ENCODE measurements at regions not wholly inside any gene's neighbourhood (a gene's known extent, or its start where the extent isn't known, plus 50 kb on each side); places are given as distances from the start of the nearest gene placed in this dataset.
"Not testable (repeated sequence)": the region's sequence is repeated elsewhere in the genome, so short reads cannot be mapped to it uniquely, and the experiment has no call there.

DNA sequence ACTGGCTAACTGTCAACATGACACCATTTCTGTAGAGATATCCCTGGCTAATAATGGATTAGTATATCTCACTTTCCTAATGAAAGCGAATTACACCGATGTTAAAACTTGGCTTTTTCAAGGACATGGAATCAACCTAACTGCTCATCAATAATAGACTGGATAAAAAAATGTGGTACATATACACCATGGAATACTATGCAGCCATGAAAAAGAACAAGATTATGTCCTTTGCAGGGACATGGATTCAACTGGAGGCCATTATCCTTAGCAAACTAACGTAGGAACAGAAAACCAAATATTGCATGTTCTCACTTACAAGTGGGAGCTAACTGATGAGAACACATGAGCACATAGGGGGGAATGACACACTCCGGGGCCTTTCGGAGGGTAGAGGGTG, 62.6 kb downstream of the ZIC1 start:
- DNase-seq (ENCODE audit: low read depth) = no peak

DNA sequence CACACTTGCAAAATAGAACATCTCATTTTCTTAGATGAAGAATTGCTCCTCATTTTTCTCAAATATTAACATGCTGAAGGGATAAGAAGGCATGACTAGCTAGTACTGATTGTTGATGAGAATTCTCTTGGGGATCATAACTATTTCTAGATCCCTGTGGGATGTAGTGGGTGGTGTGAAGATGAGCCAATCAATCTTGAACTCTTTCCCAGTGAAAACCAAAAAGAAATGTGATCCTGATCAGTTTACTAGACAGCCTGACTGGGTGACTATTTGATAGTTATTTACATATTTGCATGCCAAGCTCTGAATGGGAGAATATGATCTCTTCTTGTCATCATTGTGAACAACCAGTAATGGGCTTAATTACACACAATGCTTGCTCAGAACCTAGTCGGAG, 63.7 kb downstream of the ZIC1 start:
- no peak for DNase-seq (ENCODE audit: low read depth)

DNA sequence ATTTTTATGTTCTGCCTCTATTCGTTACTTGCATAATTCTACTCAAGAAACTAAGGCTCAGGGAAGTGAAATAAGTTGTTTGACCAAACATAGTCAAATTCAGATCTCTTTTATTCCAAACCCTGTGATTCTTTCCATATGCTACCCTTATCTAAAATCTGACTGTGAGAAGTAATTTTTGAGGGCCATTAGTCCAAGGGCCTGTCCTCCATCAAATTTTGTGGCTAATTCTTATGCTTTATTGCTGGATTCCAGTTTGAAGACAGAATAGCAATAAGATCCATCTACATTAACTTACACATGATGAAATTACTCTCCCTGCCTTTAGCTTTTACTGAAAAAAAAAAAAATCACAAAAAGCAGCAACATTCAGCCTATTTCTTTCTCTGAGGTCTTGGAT, 74.0 kb downstream of the ZIC1 start:
- no peak for DNase-seq (ENCODE audit: low read depth)

DNA sequence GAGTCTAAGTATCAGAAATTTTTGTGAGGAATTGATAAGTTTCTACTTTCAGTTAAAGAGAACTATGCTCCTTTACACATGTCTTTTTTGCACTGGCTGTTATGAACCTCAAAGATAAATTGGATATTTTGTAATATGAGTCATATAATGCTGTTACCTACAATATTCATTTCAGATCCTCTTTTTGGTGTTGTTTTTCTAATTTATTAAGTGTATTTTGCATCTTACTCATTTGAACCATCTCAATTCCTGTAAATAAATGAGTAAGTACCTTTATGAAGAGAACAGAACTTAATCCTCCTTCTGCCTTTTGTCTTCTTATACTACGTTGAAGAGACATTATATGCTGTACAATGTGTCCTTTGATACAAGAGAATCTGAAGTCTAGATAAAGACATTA, 74.4 kb downstream of the ZIC1 start:
- DNase-seq (ENCODE audit: low read depth) = no peak

DNA sequence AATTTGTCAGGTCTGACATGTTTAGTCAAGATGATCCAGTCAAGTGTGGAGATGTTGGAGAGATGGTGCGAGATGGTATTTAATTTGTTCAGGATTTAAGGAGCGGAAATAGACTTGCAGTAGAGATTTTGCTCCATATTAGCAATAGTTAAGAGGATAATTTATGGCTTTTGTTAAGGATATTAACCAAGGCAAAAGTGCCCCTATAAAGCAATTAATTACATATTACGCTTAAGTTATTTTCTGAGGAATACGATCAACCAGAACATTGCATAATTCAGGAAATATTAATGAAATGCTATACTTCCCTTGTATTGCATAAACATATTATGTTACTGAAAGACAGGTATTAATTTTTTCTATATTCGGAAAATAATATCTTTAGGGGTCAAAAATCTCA, 83.9 kb downstream of the ZIC1 start:
- no peak for DNase-seq (ENCODE audit: low read depth)

DNA sequence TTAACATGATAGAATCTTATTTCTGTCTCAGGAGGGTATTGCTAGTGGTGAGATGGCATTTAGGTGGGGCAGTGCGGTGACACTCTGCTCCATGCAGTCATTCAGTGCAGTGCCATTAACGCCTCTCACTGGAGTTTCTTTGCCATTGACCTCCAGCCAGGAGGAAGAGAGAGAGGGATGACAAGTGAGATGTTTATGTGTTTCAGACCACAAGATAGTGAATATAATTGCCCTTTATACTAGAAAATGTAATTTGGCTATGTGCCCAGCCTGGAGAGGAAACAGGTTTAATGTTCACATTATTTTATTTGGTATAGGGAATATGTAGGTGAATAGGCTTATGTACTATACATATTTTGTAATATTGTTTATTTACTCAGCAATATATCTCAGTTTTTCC, 84.5 kb downstream of the ZIC1 start:
- peak; percentile 1 for DNase-seq (ENCODE audit: low read depth)

DNA sequence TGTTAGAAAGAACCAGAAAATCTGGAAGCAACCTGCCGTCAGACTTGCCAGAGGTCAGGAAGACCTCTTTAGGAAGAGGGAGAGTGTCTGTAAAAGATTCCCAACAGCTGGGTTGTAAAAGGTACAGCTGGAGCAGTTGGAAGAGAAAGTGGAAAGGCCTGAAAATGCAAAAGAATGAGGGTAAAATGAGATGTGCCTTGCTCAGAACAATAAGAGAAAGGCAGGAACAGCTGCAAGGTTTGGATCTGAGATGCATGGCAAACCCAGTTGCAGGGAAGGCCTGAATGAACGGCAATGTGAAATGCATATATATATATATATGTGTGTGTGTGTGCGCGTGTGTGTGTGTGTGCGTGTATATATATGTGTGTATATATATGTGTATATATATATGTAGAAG, 88.1 kb downstream of the ZIC1 start:
- no peak for DNase-seq (ENCODE audit: low read depth)

DNA sequence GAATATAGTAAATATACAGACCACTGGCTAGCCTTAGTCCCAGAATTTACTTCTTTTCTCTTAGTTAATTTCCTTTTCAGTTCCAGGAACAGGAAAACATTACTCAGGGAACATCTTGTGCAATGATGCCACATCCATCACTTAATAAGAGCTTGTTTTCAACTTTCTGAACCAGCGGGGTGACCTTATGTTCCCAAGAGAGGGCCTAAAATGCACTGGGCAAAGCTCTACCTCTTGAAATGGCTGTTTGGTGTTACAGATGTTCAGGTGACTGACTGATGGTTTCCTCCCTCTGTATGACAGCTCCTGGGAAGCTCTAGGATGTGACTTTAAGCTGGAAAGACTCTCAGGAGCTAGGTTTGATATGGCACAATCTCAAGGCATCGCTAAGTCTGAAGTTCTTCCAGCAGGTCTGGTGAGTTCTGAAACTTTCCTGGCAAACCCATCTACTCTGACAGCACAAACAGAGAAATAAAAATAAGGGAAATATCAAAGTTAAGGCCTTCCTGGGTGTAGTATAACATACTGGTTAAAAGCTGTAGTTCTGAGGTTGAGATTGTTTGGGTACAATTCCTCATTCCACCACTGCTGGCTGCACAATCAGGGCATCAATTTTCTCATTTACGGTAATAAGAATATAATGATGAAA, 98.6 kb downstream of the ZIC1 start:
- DNase-seq (ENCODE audit: low read depth) = peak; percentile 43

DNA sequence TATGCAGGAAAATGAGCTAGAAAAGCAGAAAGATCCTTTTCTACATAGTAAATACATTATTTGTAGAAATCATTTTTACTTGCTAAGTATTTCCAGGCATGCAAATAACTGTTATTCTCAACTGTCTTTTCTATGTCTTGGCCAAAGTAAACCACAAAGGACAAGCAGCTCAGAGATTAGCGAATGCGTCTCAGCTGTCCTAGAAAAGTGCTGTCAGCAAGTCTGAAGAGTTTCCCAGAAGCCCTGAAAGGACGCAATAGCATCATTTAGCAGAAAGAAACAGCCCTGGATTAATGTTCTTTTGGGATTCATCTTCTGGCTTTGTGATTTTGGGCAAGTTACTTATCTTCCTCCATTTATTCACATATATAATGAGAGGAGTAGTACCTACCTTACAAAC, 100.3 kb downstream of the ZIC1 start:
- no peak for DNase-seq (ENCODE audit: low read depth)

DNA sequence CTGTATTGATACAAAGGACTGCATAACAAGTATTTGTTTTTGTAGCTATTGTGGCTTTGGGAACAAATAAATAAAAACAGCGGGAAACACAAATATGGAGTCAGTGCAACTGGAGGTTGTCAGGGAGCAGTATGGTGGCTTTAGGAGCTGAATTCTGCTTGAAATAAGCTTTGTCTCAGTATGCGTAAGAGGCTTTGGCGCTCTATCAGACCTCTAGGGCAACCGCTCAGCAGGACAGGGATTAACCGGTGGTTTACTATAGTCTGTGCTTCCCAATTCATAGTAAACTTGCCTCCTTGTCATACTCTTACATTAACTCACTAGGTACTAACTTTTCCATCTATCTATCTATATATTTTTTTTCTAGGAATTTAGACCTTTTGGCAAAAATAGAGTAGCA, 104.6 kb downstream of the ZIC1 start:
- DNase-seq (ENCODE audit: low read depth) = no peak

DNA sequence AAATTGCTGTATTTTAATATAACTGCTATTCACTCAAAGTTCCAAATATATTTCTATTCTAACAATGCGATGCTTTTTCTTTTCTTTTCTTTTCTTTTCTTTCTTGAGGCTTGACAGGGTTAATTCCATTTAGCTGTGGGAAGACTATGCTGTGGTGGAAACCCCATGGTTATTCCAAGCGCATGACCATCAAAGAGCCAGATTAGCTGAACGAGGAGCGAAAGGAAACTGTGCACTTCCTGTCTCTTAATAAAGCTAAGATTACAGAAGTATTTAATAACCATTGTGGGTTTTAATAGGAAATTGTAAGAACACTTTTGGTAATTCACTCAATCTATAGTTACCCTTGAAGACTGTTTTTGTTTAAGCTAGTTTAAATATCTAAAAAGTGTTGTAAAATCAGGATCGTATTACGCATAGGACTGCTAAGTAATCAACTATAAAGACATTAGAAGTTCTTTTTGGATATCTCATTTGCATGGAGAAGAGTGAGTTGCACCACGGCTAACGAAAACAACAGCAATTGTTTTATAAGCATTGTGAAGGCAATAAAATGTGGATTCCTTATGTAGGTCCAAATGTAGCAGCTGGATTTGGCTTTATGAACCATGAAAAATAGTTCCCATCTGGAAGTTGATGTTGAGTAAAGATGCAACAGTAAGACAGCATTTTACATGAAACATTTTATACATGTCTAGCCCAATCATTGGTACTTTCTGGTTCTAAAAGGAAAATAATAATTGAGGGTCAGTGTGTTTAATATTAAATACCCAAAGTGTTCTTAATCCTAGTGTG, 105.4 kb downstream of the ZIC1 start:
- no peak for DNase-seq (ENCODE audit: low read depth)

DNA sequence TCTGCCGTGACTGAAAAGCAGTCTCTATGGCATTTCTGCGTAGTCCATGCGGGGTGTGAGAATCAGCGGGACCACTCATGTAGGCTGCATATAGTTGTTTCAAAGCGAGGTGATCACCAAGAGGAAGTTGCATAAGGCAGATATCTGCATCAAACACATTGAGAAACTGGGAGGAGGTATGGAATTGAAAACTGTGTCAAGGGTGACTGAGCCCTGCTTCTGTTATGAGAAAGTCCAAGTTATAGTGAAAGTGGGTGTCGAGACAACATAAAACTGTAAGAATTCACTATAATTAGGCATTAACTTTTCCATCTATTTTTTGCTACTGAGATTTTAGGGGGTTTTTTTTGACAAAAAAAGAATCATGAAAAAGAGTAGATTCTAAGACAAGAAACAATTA, 109.3 kb downstream of the ZIC1 start:
- no peak for DNase-seq (ENCODE audit: low read depth)

DNA sequence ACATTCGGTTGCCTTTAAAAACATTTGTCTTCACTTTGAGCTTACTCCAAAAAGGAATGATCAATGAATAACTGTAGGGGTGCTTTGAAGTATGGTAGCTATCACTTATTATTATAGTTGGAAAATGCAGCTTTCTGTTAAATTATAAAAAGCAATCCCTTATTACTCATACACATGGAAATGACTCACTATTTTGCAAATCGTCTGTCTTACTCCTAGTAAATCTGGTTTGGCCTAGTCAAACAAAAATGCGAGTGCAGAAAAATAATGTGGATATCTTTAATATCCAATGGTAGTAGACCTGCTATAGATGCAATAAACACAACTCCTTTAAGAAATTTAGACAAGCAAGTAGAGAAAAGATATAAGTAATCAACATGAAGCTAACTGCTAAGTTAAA, 112.5 kb downstream of the ZIC1 start:
- peak; percentile 57 for DNase-seq (ENCODE audit: low read depth)

DNA sequence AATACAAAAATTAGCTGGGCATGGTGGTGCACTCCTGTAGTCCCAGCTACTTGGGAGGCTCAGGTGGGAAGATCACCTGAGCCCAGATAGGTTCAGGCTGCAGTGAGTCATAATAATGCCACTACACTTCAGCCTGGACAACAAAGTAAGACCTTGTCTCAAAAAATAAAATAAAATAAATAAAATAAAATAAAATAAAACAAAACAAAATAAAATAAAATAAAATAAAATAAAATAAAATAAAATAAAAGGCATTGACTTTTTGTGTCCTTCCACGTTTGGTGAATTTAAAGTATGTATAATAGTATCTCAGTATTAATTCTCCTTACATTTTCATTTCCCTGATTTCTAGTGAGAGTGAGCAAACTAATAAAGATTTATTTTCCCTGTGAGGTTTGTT, 113.6 kb downstream of the ZIC1 start:
- DNase-seq (ENCODE audit: low read depth) = not testable (repeated sequence)

DNA sequence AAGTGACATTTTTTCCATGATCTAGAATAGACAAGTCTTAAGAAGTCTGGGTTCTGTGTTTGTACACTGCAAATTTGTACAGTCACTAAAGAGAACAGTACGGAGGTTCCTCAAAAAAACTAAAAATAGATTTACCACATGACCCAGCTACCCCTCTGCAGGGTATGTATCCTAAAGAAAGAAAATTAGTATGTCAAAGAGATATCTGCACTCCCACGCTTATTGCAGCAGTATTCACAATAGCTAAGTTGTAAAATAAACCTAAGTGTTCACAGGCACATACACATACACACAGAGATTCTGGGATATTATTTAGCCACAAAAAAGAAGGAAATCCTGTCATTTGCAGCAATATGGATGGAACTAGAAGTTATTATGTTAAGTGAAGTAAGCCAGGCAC, 120.4 kb downstream of the ZIC1 start:
- no peak for DNase-seq (ENCODE audit: low read depth)

DNA sequence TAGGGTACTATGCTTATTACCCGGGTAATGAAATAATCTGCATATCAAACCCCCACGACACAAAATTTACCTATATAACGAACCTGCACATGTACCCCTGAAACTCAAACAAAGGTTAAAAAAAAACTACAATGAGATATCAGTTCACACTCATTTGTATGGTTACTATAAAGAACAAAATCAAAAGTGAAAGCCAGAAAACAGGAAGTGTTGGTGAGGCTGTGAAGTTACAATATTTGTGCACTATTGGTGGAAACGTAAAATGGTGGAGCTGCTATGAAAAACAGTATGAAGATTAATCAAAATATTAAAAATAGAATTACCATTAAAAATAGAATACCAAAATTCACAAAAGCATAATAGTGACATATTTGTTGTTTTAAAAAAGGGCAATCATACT, 128.9 kb downstream of the ZIC1 start:
- no peak for DNase-seq (ENCODE audit: low read depth)

DNA sequence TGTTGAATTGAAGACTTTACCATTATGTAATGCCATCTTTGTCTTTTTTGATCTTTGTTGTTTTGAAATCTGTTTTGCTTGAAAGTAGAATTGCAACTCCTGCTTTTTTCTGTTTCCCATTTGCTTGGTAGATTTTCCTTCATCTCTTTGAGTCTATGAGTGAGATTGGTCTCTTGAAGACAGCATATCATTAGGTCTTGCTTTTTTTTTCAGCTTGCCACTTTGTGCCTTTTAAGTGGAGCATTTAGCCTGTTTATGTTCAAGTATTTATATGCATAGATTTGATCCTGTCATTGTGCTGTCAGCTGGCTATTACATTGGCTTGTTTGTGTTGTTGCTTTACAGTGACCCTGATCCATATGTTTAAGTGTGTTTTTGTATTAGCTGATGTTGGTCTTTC, 131.8 kb downstream of the ZIC1 start:
- DNase-seq (ENCODE audit: low read depth) = no peak

DNA sequence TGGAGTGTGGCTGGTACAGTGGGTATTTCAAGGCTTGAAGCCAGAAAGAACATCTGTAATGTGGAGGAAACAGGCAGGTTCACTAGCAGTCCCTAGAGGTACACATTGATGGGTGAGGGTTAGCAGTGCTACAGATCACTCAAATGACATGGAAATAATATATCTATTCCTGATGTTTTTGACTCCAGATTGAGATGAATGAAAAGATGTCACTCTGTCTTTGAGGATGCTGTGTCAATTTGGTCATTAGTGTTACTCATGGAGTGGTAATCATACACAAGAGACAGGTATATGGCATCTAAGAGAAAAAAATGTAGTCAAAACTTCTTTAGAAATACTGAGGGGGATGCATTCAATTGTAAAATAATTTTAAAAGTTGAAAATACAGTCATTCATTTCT, 135.1 kb downstream of the ZIC1 start:
- DNase-seq (ENCODE audit: low read depth) = no peak

DNA sequence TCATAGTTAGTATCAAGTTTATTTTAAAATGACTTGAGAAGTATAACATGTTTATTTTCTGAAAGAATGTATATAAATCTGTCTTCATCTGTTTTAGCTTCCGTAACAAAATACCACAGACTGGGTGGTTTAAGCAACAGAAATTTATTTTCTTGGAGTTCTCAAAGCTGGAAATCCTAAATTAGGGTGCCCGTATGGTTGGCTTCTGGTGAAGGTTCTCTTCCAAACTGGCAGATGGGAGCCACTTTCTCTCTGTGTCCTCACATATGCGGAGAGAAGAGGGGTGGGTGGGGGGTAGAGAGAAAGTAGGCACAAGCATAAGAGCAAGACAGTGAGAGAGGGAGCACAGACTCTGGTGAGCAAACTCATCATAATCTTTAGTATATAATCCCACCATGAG, 142.3 kb downstream of the ZIC1 start:
- no peak for DNase-seq (ENCODE audit: low read depth)

DNA sequence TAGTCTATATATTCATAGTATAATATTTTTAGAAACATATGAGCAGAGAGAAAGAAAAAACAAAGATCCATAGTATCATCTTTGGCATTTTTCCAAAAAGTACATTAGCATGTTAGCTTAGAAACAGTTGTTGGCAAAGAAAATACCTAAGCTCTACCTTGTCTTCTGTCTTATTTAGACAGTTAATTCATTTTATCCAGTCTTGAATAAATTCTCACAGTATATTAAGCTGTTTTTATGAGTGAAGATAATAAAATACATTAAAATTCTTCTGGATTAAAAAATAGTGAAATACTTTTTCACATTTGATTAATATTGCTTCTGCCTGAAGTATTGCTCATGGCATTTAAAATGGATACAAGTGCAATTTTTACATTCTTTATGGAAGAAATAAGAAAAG, 145.2 kb downstream of the ZIC1 start:
- no peak for DNase-seq (ENCODE audit: low read depth)

DNA sequence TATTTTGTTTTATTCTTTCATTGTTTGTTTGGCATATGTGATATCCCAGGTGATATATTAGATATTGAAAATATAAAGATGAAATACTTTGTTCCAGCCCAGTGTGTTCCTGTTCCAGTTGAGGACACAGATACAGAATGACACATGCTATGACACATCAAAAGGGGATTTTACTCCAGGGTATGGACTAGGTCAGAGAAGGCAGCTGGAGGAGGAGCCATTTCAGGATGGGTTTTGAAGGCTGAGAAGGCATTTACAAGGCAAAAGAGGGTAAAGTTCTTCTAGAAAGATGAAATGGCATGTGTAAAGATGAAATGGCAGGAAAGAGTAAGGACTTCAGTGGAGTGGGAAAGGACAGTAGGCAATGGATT, 163.8 kb downstream of the ZIC1 start:
- no peak for DNase-seq (ENCODE audit: low read depth)

DNA sequence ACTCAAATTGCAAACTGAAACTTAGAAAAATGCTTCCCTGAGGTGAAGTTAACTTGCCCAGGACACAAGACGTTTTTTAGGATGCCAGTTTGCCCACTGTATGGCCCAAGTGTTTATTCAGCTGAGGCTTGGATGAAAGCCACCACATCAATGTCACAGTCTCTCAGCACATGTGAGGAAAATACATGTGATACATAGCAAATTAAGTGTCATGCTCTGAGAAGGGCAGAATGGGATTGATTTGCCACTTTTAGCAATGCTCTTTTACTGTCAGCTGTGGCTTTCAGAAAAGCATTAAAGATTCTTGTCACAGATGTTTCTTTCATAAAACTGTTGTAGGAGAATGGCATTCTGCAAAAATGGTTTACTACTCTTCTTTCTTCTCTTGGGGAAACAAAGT, 165.5 kb downstream of the ZIC1 start:
- DNase-seq (ENCODE audit: low read depth) = no peak

DNA sequence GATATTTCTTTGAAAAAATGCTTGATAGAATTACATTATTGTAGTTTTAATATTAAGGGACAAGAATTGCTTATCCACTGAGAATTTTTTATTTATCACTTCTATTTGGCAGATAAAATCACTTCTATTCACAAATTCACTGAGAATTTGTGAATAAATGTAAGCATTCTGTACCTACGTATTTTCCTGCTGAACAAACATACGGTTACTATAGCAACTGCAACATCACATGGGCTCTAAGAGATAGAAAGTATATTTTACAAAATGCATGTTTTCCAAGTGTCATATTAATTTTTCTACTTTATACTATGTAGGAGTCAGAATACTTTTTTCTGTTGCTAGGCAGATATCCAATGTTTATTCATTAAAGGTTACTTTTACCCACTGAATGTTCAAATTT, 166.2 kb downstream of the ZIC1 start:
- DNase-seq (ENCODE audit: low read depth) = no peak

DNA sequence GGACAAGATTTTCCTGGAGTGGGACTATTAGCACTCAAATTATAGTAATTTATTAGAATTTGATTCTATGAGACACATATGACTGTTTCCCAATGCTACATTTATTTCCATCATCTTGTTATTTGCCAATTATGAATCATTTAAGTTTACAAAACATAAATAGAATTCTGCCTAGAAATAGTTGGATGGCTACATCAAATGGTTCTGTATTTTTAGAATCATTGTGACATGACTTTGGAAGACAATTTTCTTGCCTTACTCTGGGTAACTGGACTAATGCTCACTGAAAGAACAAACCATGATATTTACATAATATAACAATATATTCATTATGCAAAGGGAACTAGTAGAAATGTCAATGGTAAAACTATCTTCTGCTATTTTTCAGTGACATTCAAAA, 173.5 kb downstream of the ZIC1 start:
- no peak for DNase-seq (ENCODE audit: low read depth)

Measured in iris pigment epithelial cell (primary cell).